Glutamatergic neuron (in vitro differentiated cells): ENCODE measurements at regions not wholly inside any gene's neighbourhood (a gene's known extent, or its start where the extent isn't known, plus 50 kb on each side); places are given as distances from the start of the nearest gene placed in this dataset.
"Not testable (repeated sequence)": the region's sequence is repeated elsewhere in the genome, so short reads cannot be mapped to it uniquely, and the experiment has no call there.

Experiments
- DNase-seq: peaks from one replicate; pipeline ENCODE4 v3.0.0; 2022
- H3K27ac Mint-ChIP-seq: one replicate; pipeline ENCODE4 v1.8.0; 2020; ENCODE audit warnings: mild to moderate bottlenecking, mixed read lengths, inconsistent platforms; ENCODE audit not compliant: unreplicated experiment
- H3K27me3 Mint-ChIP-seq: one replicate; pipeline ENCODE4 v1.8.0; 2020; ENCODE audit warnings: mild to moderate bottlenecking, moderate library complexity, mixed read lengths, inconsistent platforms; ENCODE audit not compliant: unreplicated experiment
- H3K36me3 Mint-ChIP-seq: one replicate; pipeline ENCODE4 v1.8.0; 2020; ENCODE audit warnings: mild to moderate bottlenecking, mixed read lengths, inconsistent platforms; ENCODE audit not compliant: unreplicated experiment
- H3K4me1 Mint-ChIP-seq: one replicate; pipeline ENCODE4 v1.8.0; 2020; ENCODE audit warnings: mild to moderate bottlenecking, low read depth, mixed read lengths, inconsistent platforms; ENCODE audit not compliant: unreplicated experiment
- H3K4me3 Mint-ChIP-seq: one replicate; pipeline ENCODE4 v1.8.0; 2020; ENCODE audit warnings: mild to moderate bottlenecking, mixed read lengths, inconsistent platforms; ENCODE audit not compliant: unreplicated experiment
- H3K9me3 Mint-ChIP-seq: one replicate; pipeline ENCODE4 v1.8.0; 2020; ENCODE audit warnings: mild to moderate bottlenecking, moderate library complexity, mixed read lengths, inconsistent platforms; ENCODE audit not compliant: unreplicated experiment

DNA sequence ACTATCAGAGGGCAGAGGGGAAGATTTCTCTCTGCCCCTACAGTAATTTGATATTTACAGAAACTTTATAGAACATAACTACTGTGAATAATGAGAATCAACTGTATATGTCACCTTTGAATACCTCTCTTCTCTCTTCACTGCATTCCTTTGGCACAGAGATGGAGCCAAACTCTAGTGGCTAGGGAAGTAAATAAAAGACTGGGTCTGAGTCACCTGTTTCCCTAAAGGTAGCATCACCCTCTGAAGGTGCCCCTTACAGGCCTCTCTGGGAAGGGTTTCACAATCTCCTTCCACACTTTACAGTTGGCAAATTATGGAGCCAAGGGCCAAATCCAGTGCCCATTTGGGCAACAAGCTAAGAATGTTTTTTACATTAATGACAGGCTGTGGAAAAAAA, 81.0 kb upstream of the ZNF658 start:
- H3K27ac Mint-ChIP-seq, H3K36me3 Mint-ChIP-seq, H3K9me3 Mint-ChIP-seq, H3K4me1 Mint-ChIP-seq, H3K27me3 Mint-ChIP-seq, H3K4me3 Mint-ChIP-seq, DNase-seq: not testable (repeated sequence)

DNA sequence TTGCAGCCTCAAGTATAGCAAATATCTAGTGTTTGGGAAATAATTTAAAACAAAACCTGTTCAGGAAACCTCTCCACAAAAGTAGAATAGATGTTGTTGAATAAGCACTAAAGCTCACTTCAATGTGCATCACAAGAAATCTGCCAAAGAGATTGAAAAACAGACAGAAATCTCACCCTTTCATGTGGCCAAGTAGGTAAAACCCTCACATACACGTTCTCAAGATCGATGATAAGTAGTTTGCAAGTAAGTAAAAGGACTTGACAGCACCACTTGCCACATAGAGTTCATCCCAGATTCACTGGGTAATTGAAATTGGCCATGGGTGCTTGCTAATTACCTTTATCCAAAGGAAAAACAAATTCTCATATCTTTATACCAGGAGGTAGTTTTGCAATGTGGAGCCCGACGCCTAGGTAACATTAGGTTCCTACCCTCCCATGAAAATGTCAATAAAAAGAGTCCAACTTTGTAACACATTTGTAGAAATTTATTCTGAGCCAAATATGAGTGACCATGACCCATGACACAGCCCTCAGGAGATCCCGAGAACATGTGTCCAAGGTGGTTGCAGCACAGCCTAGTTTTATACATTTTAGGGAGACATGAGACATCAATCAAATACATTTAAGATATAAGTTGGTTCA, 80.4 kb upstream of the ZNF658 start:
- not testable (repeated sequence) for H3K27me3 Mint-ChIP-seq, H3K36me3 Mint-ChIP-seq, DNase-seq, H3K4me3 Mint-ChIP-seq, H3K27ac Mint-ChIP-seq, H3K4me1 Mint-ChIP-seq, H3K9me3 Mint-ChIP-seq

DNA sequence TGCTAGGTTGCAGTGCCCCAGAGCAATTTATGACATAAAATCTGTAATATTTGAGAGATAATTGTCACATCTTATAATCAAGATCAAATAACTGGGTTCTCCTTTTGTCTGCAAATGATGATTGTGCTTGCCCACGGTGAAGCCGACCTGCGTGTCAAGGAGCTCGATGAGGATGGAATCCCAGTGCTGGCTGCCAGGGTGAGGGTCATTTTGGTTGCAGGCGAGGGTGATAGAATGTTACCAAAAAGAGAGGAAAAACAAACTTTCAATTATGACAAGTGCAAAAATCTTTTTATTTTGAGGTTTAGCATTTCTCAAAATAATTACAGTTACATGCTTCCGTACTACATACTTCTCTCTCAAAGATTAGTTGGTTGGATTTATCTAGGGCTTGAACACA, 76.4 kb upstream of the ZNF658 start:
- not testable (repeated sequence) for H3K27me3 Mint-ChIP-seq, H3K9me3 Mint-ChIP-seq, H3K4me1 Mint-ChIP-seq, DNase-seq, H3K36me3 Mint-ChIP-seq, H3K27ac Mint-ChIP-seq, H3K4me3 Mint-ChIP-seq

DNA sequence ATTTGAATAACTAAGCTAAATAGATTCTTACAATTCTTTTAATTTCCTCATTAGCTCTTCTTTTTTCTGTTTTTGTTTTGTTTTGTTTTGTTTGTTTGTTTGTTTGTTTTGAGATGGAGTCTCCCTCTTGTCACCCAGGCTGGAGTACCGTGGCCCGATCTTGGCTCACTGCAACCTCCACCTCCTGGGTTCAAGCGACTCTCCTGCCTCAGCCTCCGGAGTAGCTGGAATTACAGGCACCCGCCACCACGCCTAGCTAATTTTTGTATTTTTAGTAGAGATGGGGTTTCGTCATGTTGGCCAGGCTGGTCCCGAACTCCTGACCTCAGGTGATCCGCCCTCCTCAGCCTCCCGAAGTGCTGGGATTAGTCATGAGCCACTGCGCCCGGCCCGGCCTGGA, 70.7 kb upstream of the ZNF658 start:
- not testable (repeated sequence) for DNase-seq, H3K4me3 Mint-ChIP-seq, H3K27me3 Mint-ChIP-seq, H3K27ac Mint-ChIP-seq, H3K36me3 Mint-ChIP-seq, H3K4me1 Mint-ChIP-seq, H3K9me3 Mint-ChIP-seq

DNA sequence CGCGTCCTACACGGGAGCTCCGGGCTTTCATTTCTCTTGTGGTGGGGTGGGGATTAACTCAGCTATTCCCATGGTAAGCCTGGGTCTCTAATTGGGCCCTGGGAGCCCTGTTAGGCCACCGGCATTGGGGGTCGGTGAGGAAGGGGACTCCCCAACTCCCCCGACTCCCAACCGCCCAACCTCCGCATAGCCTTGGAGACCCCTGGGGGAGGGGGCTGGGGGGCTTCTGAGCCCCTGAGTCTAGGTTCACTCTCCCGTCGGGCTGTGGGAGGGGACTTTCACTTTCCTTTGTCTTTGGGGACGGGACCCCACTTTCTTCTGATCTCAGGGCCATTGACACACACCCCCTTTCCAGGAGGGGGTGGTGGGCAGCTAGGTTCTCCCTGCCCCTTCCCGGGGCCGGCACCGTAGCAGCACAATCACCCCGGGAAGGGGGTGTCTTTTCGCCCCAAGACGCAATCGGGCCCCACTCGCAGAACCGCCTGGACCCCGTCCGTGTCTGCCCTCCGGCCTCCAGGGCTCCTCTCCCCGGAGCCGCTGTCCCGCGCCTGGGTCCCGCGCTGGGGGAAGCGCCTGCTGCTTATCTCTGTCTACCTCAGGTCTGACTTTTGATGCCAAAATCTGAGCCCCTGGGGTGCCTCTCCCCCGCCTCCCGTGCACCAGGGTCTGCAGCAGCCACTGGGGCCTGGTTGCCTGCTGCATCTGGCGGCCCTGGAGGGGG, 69.6 kb upstream of the ZNF658 start:
- H3K9me3 Mint-ChIP-seq, H3K36me3 Mint-ChIP-seq, H3K4me3 Mint-ChIP-seq, H3K27me3 Mint-ChIP-seq, H3K4me1 Mint-ChIP-seq, DNase-seq, H3K27ac Mint-ChIP-seq: not testable (repeated sequence)

DNA sequence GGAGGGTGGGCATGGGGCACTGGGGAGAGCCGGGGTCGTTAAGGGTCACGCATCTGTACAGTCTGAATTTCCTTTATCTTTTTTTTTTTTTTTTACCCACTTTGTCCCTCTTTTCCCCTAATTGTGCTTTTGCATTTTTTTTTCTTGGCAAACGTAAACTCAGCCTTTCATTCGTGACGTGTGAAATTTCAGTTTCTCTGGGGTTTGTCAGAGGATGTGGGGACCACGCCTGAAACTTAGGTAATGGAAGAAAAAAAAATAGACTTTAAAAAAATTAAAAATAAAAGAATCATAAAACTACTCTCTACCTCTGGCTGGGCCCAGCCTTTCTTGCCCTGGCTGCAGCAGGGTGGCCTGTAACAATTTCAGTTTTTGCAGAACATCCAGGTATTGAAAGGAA, 68.3 kb upstream of the ZNF658 start:
- not testable (repeated sequence) for DNase-seq, H3K36me3 Mint-ChIP-seq, H3K4me3 Mint-ChIP-seq, H3K4me1 Mint-ChIP-seq, H3K27me3 Mint-ChIP-seq, H3K9me3 Mint-ChIP-seq, H3K27ac Mint-ChIP-seq

DNA sequence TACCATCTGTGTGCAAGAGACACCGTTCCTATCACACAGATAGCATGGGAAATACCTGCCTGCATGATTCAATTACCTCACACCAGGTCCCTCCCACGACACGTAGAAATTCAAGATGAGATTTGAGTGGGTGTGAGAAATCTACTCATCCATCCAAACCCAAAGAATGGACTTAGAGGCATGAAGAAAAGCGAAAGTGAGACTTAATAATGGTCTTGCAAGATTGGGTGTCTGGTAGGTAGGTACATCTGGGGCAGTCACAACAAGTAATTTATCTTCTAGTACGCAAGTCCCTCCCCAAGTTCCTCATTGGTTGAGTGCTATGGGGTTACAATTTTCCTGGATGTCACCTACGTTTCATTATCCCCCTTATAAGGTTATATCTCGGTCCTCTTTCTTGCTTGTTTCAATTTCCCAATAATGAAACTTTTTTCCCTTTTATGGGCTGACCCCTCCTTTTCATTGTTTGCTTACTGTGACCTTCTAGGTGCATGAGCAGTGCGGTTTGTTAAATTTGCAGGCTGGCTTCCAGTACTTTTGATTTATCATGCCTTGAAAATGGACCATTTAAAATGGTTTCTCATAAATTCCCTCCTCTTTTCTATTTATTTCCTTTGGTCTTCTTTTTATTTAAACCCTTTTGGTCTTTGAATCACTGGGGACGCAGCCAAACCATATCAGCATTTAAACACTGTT, 63.1 kb upstream of the ZNF658 start:
- H3K27me3 Mint-ChIP-seq, H3K9me3 Mint-ChIP-seq, H3K36me3 Mint-ChIP-seq, DNase-seq, H3K27ac Mint-ChIP-seq, H3K4me1 Mint-ChIP-seq, H3K4me3 Mint-ChIP-seq: not testable (repeated sequence)
